Endothelial cell of umbilical vein (primary cell): ENCODE measurements at regions not wholly inside any gene's neighbourhood (a gene's known extent, or its start where the extent isn't known, plus 50 kb on each side); places are given as distances from the start of the nearest gene placed in this dataset.

Experiments used
- BruUV-seq: library from RNA; stranded (reverse); fragments of 400-500 nt; replicated peaks from 2 replicates; lab custom pipeline; 2021; lab: Mats Ljungman, UMichigan
- CTCF ChIA-PET: fragments of 300-600, 350-600 bp; sonication (Branson Sonifier 250); formaldehyde crosslinking; loops from one replicate; lab custom pipeline; 2021; ENCODE audit warnings: antibody characterized with exemption, inconsistent platforms; lab: Charles Lee
- POLR2A ChIA-PET: fragments of 300-600, 350-600 bp; sonication (Branson Sonifier 250); formaldehyde crosslinking; loops from one replicate; lab custom pipeline; 2021; ENCODE audit warnings: antibody characterized with exemption, inconsistent platforms; lab: Charles Lee
- DNase-seq: peaks from one replicate; pipeline ENCODE4 v3.0.0-alpha.2; 2011; ENCODE audit warnings: low read depth, low spot score
- FAIRE-seq: peaks from 2 replicates; lab custom pipeline; 2011; peaks lifted over from hg19 to GRCh38; lab: Jason Lieb, UNC
- H2AFZ ChIP-seq: 2 replicates; pipeline ENCODE4 v1.6.0; 2012; ENCODE audit warnings: low read depth, low read length, control low read depth, inconsistent platforms
- H3K27ac ChIP-seq: 2 replicates; pipeline ENCODE4 v1.5.1; 2011; ENCODE audit warnings: low read depth, mild to moderate bottlenecking, control low read depth, low read length, moderate library complexity; ENCODE audit not compliant: insufficient read depth
- H3K27me3 ChIP-seq, 2 experiments: 2 replicates each; pipeline versions ENCODE4 v1.6.0 to v1.6.1; 2011; ENCODE audit warnings: low read length in 2 of 2, mixed read lengths in 1 of 2; ENCODE audit not compliant: control insufficient read depth in 2 of 2, insufficient read depth in 2 of 2
- H3K36me3 ChIP-seq, 2 experiments: 2 replicates in 1 of 2; 3 replicates in 1 of 2; pipeline ENCODE4 v1.5.1; 2011; ENCODE audit warnings: low read length in 2 of 2, mild to moderate bottlenecking in 1 of 2, moderate library complexity in 1 of 2; ENCODE audit not compliant: control insufficient read depth in 2 of 2, insufficient read depth in 2 of 2; ENCODE audit errors: extremely low read depth in 1 of 2
- H3K4me1 ChIP-seq: 3 replicates; pipeline ENCODE4 v1.5.1; 2011; ENCODE audit warnings: mild to moderate bottlenecking, low read length; ENCODE audit not compliant: control insufficient read depth, insufficient read depth; ENCODE audit errors: extremely low read depth
- H3K4me2 ChIP-seq: 2 replicates; pipeline ENCODE4 v1.6.1; 2011; ENCODE audit warnings: low read length, control low read depth, mixed read lengths; ENCODE audit not compliant: insufficient read depth
- H3K4me3 ChIP-seq, 3 experiments: fragments of 200-600 bp in 1 of 3; sonication (generic), shearing (Covaris generic) in 1 of 3; replicated peaks in 1 of 3; 2 replicates each; pipeline ENCODE4 v1.5.1; 2011 to 2016; ENCODE audit warnings: control low read depth in 3 of 3, low read length in 3 of 3, mild to moderate bottlenecking in 2 of 3, inconsistent platforms in 1 of 3, low read depth in 1 of 3, moderate library complexity in 1 of 3; ENCODE audit not compliant: insufficient read depth in 1 of 3
- H3K79me2 ChIP-seq: 2 replicates; pipeline ENCODE4 v1.6.0; 2012; ENCODE audit warnings: low read length, inconsistent platforms; ENCODE audit not compliant: control insufficient read depth, insufficient read depth
- H3K9ac ChIP-seq: replicated peaks from 2 replicates; pipeline ENCODE3; 2011; ENCODE audit warnings: low read length, control low read depth; ENCODE audit not compliant: insufficient read depth; ENCODE audit errors: extremely low read depth
- H3K9me1 ChIP-seq: replicated peaks from 3 replicates; pipeline ENCODE4 v1.6.0; 2011; ENCODE audit warnings: mild to moderate bottlenecking, low read length; ENCODE audit not compliant: control insufficient read depth, insufficient read depth; ENCODE audit errors: extremely low read depth
- H3K9me3 ChIP-seq: replicated peaks from 2 replicates; pipeline ENCODE4 v1.5.1; 2012; ENCODE audit warnings: low read length, inconsistent platforms; ENCODE audit not compliant: control insufficient read depth, insufficient read depth
- H4K20me1 ChIP-seq: replicated peaks from 2 replicates; pipeline ENCODE3; 2011; ENCODE audit warnings: mild to moderate bottlenecking, low read length; ENCODE audit not compliant: control insufficient read depth, insufficient read depth; ENCODE audit errors: extremely low read depth
- EZH2 ChIP-seq: IDR thresholded peaks from 2 replicates; pipeline ENCODE4 v1.6.1; 2012; ENCODE audit warnings: borderline replicate concordance, low read depth, mild to moderate bottlenecking, moderate library complexity, low read length, inconsistent platforms; ENCODE audit not compliant: severe bottlenecking
- FOS ChIP-seq: IDR thresholded peaks from 2 replicates; pipeline ENCODE4 v1.6.1; 2011; ENCODE audit warnings: mild to moderate bottlenecking, low read length, moderate library complexity, borderline replicate concordance; ENCODE audit not compliant: insufficient read depth
- GATA2 ChIP-seq: IDR thresholded peaks from 2 replicates; pipeline ENCODE4 v1.7.0; 2011; ENCODE audit warnings: low read depth, mild to moderate bottlenecking, moderate library complexity, mixed read lengths, low read length; ENCODE audit not compliant: insufficient read length, insufficient read depth
- JUN ChIP-seq: IDR thresholded peaks from 2 replicates; pipeline ENCODE4 v1.6.1; 2011; ENCODE audit warnings: borderline replicate concordance, low read depth; ENCODE audit not compliant: insufficient read length, insufficient read depth
- MYC ChIP-seq: IDR thresholded peaks from one replicate; pipeline ENCODE4 v1.6.1; 2011; ENCODE audit warnings: mild to moderate bottlenecking, low read depth, low read length
- POLR2A ChIP-seq: IDR thresholded peaks from 2 replicates; pipeline ENCODE4 v1.6.1; 2012; ENCODE audit warnings: low read depth, mild to moderate bottlenecking, control low read depth, low read length
- POLR2AphosphoS5 ChIP-seq: IDR thresholded peaks from 2 replicates; pipeline ENCODE4 v1.6.1; 2012; ENCODE audit warnings: low read depth, mild to moderate bottlenecking, control low read depth, low read length, moderate library complexity; ENCODE audit not compliant: insufficient read depth
- dilution Hi-C: fragments of 300-500 bp; cut with MboI; formaldehyde crosslinking; loops from one replicate; pipeline ENCODE4 v1.15.0; 2019; ENCODE audit warnings: low sequenced_read_pairs; ENCODE audit not compliant: extremely low pct_ligation_motif_present
- intact Hi-C: fragments of 100-400 bp; cut with micrococcal nuclease; formaldehyde crosslinking; loops from one replicate; pipeline ENCODE4 v1.10.0; 2022
- TF ChIP-seq, protein P1 (sequence below): IDR thresholded peaks from 2 replicates; pipeline ENCODE4 v1.6.1; 2011; ENCODE audit not compliant: insufficient read depth, insufficient read length
- TF ChIP-seq, protein P2 (sequence below), 2 donors: IDR thresholded peaks; 1 replicate in 1 of 2; 2 replicates in 1 of 2; pipeline ENCODE4 v1.5.1; 2011; ENCODE audit warnings: low read length in 2 of 2, mild to moderate bottlenecking in 2 of 2, moderate library complexity in 2 of 2, control low read depth in 1 of 2, inconsistent platforms in 1 of 2, low read depth in 1 of 2; ENCODE audit not compliant: insufficient read depth in 1 of 2; ENCODE audit errors: extremely low read depth in 1 of 2

DNA sequence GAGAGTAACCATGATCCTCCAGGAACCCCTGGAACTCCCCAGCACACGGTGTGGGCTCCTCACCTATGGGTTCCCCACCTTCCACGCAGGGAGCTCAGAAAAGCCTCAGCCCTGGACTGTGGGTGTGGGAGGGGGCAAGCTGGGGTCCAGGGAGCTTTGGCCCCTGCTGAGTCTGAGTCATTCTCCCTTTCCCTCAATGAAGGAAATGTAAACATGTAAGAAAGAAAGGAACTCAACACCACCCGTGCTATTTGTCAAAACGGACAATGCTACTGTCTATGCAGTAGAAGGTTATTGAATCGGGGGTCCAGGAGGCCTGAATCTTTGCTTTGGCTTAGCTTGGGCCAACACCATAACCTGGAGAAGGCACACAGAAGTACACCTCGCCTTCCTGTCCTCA is 222.8 kb downstream of the PMP22 start:
- Histone ChIP-seq H3K79me2 (no peaks in the 10 kb centered on the region), H3K9me3 (no peaks in the 10 kb centered on the region), H3K27ac (no peak overlapping the region), H3K27me3 (no peaks in the 10 kb centered on the region), H3K4me3 (no peak overlapping the region), H3K9ac (no peak overlapping the region), H2AFZ (no peak overlapping the region), H3K36me3 (no peaks in the 10 kb centered on the region), H3K4me2 (no peak overlapping the region), H3K4me1 (no peaks in the 10 kb centered on the region), H3K9me1 (no peaks in the 10 kb centered on the region), H4K20me1 (no peaks in the 10 kb centered on the region)
- DNase-seq: no peak
- intact Hi-C loops (no loop called here), dilution Hi-C loops (no loop called here)
- TF ChIP-seq POLR2AphosphoS5: no peak
- TF ChIP-seq MYC: no peak
- TF ChIP-seq, protein P1, sequence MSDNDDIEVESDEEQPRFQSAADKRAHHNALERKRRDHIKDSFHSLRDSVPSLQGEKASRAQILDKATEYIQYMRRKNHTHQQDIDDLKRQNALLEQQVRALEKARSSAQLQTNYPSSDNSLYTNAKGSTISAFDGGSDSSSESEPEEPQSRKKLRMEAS: no peak
- TF ChIP-seq GATA2: no peak
- TF ChIP-seq JUN: no peak
- TF ChIP-seq EZH2: no peak
- TF ChIP-seq FOS: no peak
- CTCF ChIA-PET: no interaction called here
- POLR2A ChIA-PET: no interaction called here
- FAIRE-seq: no peak
- no TSS peak for BruUV-seq

DNA sequence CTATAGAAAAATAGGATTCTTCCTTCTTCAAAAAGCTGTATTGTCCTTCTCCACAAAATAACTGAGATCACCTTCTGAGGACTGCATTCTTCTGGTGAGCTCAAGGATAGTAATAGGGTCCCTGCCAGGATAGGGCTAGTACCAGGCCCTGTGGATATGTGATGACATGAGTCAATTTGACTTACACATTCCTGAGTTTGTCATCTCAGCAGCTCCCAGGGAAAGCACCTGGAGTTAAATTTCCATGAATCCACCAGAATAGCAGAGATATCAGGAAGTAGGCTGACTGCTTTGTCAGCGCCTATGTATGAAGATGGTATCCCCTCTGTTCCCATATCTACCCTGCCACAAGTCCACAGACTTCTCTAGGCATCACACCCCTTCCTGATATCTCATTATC is 225.8 kb downstream of the PMP22 start:
- BruUV-seq: no TSS peak
- H3K9me3 ChIP-seq: no peaks in the 10 kb centered on the region
- intact Hi-C loops: no loop called here
- no peaks in the 10 kb centered on the region for H3K4me1 ChIP-seq
- no peak overlapping the region for H3K4me2 ChIP-seq
- dilution Hi-C loops: no loop called here
- no peak overlapping the region for H3K27ac ChIP-seq
- no peaks in the 10 kb centered on the region for H4K20me1 ChIP-seq
- no peaks in the 10 kb centered on the region for H3K79me2 ChIP-seq
- TF ChIP-seq POLR2A (no peak), JUN (no peak), GATA2 (no peak), MYC (no peak), EZH2 (no peak), POLR2AphosphoS5 (no peak), FOS (no peak)
- TF ChIP-seq, protein P2, sequence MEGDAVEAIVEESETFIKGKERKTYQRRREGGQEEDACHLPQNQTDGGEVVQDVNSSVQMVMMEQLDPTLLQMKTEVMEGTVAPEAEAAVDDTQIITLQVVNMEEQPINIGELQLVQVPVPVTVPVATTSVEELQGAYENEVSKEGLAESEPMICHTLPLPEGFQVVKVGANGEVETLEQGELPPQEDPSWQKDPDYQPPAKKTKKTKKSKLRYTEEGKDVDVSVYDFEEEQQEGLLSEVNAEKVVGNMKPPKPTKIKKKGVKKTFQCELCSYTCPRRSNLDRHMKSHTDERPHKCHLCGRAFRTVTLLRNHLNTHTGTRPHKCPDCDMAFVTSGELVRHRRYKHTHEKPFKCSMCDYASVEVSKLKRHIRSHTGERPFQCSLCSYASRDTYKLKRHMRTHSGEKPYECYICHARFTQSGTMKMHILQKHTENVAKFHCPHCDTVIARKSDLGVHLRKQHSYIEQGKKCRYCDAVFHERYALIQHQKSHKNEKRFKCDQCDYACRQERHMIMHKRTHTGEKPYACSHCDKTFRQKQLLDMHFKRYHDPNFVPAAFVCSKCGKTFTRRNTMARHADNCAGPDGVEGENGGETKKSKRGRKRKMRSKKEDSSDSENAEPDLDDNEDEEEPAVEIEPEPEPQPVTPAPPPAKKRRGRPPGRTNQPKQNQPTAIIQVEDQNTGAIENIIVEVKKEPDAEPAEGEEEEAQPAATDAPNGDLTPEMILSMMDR (IDR thresholded peaks at IDR 0.05; ENCODE audit: extremely low read depth in 1 of 2, insufficient read depth in 1 of 2, low read depth in 1 of 2, low read length in 2 of 2): no peak
- TF ChIP-seq, protein P1: no peak
- no peaks in the 10 kb centered on the region for H3K27me3 ChIP-seq
- POLR2A ChIA-PET: no interaction called here
- no peaks in the 10 kb centered on the region for H3K36me3 ChIP-seq
- H3K4me3 ChIP-seq: no peak overlapping the region
- H3K9me1 ChIP-seq: no peaks in the 10 kb centered on the region
- no peak for DNase-seq
- CTCF ChIA-PET: no interaction called here
- no peak overlapping the region for H2AFZ ChIP-seq
- no peak for FAIRE-seq
- H3K9ac ChIP-seq: no peak overlapping the region
